Midbrain (tissue), 1 donor: ENCODE measurements at regions not wholly inside any gene's neighbourhood (a gene's known extent, or its start where the extent isn't known, plus 50 kb on each side); places are given as distances from the start of the nearest gene placed in this dataset.
"Not testable (repeated sequence)": the region's sequence is repeated elsewhere in the genome, so short reads cannot be mapped to it uniquely, and the experiment has no call there.

Source experiments
- DNase-seq: peaks from one replicate; lab custom pipeline; 2025; lab: John Stamatoyannopoulos, UW

DNA sequence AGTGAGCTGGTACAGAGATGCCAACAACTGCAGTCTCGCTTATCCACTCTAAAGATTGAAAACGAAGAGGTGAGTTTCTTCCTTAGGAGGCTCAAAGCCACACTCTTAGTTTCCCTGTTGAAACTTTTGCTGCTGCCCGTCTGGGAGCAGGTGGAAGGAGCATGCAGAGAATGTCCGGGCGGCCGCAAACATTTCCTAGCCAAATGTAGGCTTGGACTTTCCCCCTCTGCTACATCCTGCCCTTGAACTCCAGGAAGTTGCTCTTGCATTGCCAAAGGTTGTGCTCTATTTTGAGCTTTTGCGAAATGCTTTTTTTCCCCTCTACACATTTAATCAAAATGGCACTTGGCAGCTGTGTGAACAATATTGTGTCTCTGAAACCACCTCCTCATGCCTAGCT is 65.0 kb upstream of the IKBKE start:
- DNase-seq, result not testable (repeated sequence)

DNA sequence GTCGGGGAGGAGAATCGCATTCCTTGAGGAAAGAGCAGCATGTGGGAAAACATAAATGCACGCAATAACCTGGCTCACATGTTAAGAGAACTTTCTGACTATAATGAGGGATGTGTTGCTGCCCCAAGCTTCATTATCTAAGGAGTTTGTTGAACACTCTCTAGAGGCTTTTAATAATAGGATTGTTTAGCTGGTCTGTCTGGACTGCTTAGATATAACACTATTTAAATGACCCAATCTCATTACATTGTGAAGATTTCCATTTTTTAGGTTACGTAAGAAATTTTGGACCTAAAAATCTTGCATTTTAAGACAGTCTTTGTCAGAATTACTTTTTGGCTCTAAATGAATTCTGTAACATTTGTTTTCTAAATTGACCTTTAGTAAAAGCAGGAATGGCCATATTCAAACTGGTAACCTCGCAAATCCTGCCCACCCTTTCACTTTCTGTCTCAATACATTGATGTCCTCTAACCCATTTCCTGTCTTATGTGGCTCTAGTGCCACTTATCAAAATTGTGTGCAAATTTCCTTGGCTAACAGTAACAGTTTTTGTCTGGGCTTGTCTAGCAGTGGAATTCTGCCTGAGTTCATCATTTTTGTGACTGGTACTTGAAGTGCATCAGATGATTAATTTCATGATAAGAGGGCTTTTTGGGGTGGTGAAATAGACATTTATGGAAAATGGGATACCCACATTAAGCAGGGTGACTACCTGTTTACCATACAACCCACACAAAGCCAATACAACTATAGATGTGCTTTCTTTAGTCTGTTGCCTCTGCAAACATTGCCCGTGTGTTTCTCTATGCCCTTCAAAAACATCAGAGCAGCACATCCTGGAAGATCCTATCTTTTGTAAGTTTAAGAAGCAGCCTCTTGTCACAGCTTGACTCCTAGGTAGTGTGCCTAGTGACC is 61.6 kb upstream of the IKBKE start:
- DNase-seq, result not testable (repeated sequence)

GRCh38 chr1:206411321-206411720 is 59.0 kb upstream of the IKBKE start:
- DNase-seq, result no peak

- DNase-seq, result no peak
Observed at GRCh38 chr1:206415942-206416341, 54.3 kb upstream of the IKBKE start.

DNA sequence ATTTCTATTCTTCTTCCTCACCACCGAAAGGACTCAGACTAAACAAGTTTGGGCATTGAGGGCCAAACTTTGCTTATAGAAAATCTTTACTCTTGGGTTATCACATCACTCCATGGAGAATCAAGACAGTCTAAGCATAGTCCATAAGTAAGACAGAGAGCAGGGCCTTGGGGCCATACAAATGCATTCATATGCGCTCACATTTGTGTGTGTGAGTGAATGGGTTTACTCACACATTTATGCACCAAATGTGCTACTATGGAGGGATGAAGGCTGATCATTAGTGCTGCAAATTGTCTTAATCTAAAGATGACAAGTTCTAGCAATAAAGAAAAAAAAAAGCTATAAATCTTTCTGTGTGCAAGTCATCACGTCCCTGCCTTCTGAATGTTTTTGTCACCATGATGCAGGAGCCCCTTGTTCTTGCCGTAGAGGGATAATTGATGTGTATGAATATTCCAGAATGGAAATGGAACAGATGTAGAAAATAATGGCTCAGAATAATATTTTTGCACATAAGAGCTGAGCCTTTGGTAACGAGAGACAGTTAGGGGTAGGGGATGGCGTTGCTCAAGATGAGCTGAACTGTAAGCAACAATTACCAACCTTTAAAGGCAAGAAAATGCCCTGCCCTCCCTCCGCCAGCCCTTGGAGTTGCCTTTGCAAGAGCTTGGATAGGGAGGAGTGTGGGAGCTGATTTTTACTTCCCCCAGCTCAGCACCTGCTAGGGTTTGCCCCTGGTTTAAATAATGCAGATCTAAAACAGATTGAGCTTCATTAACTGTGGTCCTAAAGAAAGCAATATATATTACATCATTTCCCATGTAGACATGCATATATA is 52.3 kb upstream of the IKBKE start:
- no peak for DNase-seq

DNA sequence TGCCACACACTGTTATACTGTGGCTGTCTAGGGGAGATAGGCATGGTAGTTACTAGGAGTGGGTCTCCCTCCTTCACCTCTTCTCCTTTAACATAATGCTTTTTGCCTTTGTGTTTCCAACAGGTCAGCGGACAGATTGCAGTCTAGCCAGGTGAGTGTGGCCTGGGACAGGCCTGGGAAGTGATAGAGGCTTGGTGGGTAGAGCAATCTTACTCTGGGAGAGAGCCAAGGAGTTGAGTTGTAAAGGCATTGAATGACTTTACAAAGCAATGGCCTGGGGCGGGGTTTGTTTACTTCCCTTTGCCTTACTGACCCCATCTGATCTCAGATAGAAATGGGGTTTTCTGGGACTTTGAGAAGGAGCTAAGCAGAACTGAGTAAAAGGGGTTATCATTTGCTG is 51.0 kb upstream of the IKBKE start:
- DNase-seq, result no peak

DNA sequence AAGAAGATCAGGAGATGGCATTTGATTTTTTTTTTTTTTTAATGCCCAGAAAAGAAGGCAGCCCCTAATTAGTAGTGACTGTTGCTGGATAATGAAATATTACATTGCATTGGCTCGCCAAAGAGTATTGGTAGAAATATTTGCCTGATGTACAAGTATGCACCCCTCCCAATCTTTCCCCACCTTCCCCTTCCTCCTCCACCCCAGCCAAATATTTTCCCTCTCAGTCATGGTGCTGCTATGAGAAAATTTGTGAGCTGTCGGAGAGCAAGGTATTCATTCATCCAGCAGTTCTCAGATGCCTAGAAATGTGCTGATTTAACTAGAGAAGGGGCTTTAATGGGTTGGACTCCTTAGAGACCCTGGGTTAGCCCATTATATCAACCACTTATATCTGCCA is 50.5 kb upstream of the IKBKE start:
- DNase-seq, result no peak

DNA sequence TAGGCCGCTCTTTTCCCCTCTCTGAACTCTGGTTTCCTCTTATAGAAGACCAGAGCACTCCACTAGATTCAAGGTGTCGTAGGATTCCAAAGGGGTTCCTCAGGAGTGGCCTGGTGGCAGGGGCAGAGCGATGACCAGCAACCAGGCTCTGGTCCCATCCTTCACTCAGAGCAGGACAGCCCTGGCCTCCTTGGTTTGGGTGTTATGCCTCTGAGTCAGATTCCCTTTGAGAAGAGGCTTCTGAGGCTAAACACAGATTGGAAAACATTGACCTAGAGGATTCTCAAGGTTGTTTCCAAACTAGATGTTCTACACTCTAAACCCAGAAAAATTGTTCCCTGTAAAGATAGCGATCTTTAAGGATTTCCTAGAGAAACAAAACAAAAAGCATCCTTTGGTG is 49.8 kb upstream of the IKBKE start:
- DNase-seq, result no peak
